RWPE2 (cell line): ENCODE measurements at regions not wholly inside any gene's neighbourhood (a gene's known extent, or its start where the extent isn't known, plus 50 kb on each side); places are given as distances from the start of the nearest gene placed in this dataset.

Source experiments
- ATAC-seq: fragments of 200-7000 bp; cut with Tn5 transposase; 3 replicates; pipeline ENCODE4 v1.9.1; 2021; ENCODE audit warnings: low read depth
- DNase-seq: peaks from one replicate; pipeline ENCODE4 v3.0.0-alpha.2; 2020; ENCODE audit warnings: low spot score
- H3K27ac ChIP-seq: fragments of 450-650 bp; 2 replicates; pipeline ENCODE4 v1.5.1; 2017; ENCODE audit warnings: mild to moderate bottlenecking; ENCODE audit not compliant: poor library complexity, severe bottlenecking
- H3K27me3 ChIP-seq: fragments of 250-450 bp; sonication (Bioruptor Pico); 2 replicates; pipeline ENCODE4 v1.5.1; 2021; ENCODE audit warnings: mild to moderate bottlenecking, moderate library complexity; ENCODE audit not compliant: insufficient read depth, poor library complexity, severe bottlenecking
- H3K36me3 ChIP-seq: fragments of 250-450 bp; sonication (Bioruptor Pico); 2 replicates; pipeline ENCODE4 v1.5.1; 2020; ENCODE audit warnings: low read depth, mild to moderate bottlenecking, moderate library complexity
- H3K4me1 ChIP-seq: fragments of 250-450 bp; sonication (Bioruptor Pico); 2 replicates; pipeline ENCODE4 v1.5.1; 2021; ENCODE audit warnings: mild to moderate bottlenecking, moderate library complexity; ENCODE audit not compliant: insufficient read depth, poor library complexity, severe bottlenecking
- H3K4me3 ChIP-seq: fragments of 250-450 bp; sonication (Bioruptor Pico); 2 replicates; pipeline ENCODE4 v1.5.1; 2021; ENCODE audit warnings: mild to moderate bottlenecking, moderate library complexity; ENCODE audit not compliant: severe bottlenecking
- H3K9me3 ChIP-seq: fragments of 250-450 bp; sonication (Bioruptor Pico); 2 replicates; pipeline ENCODE4 v1.5.1; 2021; ENCODE audit warnings: mild to moderate bottlenecking, moderate library complexity; ENCODE audit not compliant: severe bottlenecking
- TF ChIP-seq, protein P1 (sequence below): fragments of 450-650 bp; IDR thresholded peaks from one replicate; pipeline ENCODE4 v1.5.1; 2017; ENCODE audit warnings: mild to moderate bottlenecking, moderate library complexity; ENCODE audit not compliant: poor library complexity, severe bottlenecking

GRCh38 chr3:80230962-80231361 lies 463.2 kb upstream of the ROBO1 start:
- ATAC-seq (no peak), DNase-seq (no peak)
- H3K27ac ChIP-seq = no peak overlapping the region
- TF ChIP-seq, protein P1, sequence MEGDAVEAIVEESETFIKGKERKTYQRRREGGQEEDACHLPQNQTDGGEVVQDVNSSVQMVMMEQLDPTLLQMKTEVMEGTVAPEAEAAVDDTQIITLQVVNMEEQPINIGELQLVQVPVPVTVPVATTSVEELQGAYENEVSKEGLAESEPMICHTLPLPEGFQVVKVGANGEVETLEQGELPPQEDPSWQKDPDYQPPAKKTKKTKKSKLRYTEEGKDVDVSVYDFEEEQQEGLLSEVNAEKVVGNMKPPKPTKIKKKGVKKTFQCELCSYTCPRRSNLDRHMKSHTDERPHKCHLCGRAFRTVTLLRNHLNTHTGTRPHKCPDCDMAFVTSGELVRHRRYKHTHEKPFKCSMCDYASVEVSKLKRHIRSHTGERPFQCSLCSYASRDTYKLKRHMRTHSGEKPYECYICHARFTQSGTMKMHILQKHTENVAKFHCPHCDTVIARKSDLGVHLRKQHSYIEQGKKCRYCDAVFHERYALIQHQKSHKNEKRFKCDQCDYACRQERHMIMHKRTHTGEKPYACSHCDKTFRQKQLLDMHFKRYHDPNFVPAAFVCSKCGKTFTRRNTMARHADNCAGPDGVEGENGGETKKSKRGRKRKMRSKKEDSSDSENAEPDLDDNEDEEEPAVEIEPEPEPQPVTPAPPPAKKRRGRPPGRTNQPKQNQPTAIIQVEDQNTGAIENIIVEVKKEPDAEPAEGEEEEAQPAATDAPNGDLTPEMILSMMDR = no peak
- H3K9me3 ChIP-seq = no peaks in the 10 kb centered on the region
- H3K4me3 ChIP-seq = no peak overlapping the region
- H3K4me1 ChIP-seq = peaks cover 33% of the 10 kb centered on the region
- no peaks in the 10 kb centered on the region for H3K36me3 ChIP-seq
- H3K27me3 ChIP-seq = peaks cover 2% of the 10 kb centered on the region

GRCh38 chr3:80227216-80227615 lies 459.4 kb upstream of the ROBO1 start:
- ATAC-seq (0 out of 3 replicates have a peak, but pooled peaks have one; percentile 42), DNase-seq (no peak)
- H3K36me3 ChIP-seq = no peaks in the 10 kb centered on the region
- no peak overlapping the region for H3K4me3 ChIP-seq
- TF ChIP-seq, protein P1 = no peak
- no peaks in the 10 kb centered on the region for H3K27me3 ChIP-seq
- H3K4me1 ChIP-seq = peaks cover 7% of the 10 kb centered on the region
- no peaks in the 10 kb centered on the region for H3K9me3 ChIP-seq
- H3K27ac ChIP-seq = no peak overlapping the region

- no peaks in the 10 kb centered on the region for H3K36me3 ChIP-seq
- no peaks in the 10 kb centered on the region for H3K4me1 ChIP-seq
- no peaks in the 10 kb centered on the region for H3K27me3 ChIP-seq
- no peak overlapping the region for H3K27ac ChIP-seq
- DNase-seq = no peak
- no peak for ATAC-seq
- H3K9me3 ChIP-seq = no peaks in the 10 kb centered on the region
- H3K4me3 ChIP-seq = no peak overlapping the region
- TF ChIP-seq, protein P1 = no peak
Observed at GRCh38 chr3:80215191-80215590, 447.4 kb upstream of the ROBO1 start.

GRCh38 chr3:80213086-80213485 lies 445.3 kb upstream of the ROBO1 start:
- ATAC-seq = no peak
- Histone ChIP-seq H3K4me1 (no peaks in the 10 kb centered on the region), H3K4me3 (no peak overlapping the region), H3K27ac (no peak overlapping the region), H3K27me3 (no peaks in the 10 kb centered on the region), H3K9me3 (no peaks in the 10 kb centered on the region), H3K36me3 (no peaks in the 10 kb centered on the region)
- DNase-seq = no peak
- TF ChIP-seq, protein P1 = no peak

DNA sequence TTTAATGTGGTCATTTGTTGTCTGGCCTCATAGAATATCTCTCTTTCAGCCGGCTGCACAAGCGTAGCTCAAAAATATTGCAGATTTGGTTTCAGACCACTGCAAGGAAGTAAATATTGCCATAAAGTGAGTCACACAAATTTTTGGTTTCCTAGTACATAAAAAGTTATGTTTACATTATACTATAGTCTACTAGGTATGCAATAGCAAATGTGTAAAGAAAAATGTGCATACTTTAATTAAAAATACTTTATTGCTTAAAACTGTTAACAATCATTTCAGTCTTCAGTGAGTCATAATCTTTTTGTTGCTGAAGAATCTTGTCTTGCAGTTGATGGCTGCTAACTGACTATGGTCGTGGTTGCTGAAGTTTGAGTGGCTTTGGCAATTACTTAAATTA lies 425.1 kb upstream of the ROBO1 start:
- ATAC-seq (peak; percentile 85), DNase-seq (no peak)
- H3K4me1 ChIP-seq = peaks cover 35% of the 10 kb centered on the region
- H3K27me3 ChIP-seq = no peaks in the 10 kb centered on the region
- peak overlapping the region; percentile 46 for H3K27ac ChIP-seq
- H3K9me3 ChIP-seq = no peaks in the 10 kb centered on the region
- TF ChIP-seq, protein P1 = no peak
- H3K4me3 ChIP-seq = no peak overlapping the region
- H3K36me3 ChIP-seq = no peaks in the 10 kb centered on the region
